Gastroesophageal sphincter (tissue), 4 donors: ENCODE measurements at regions not wholly inside any gene's neighbourhood (a gene's known extent, or its start where the extent isn't known, plus 50 kb on each side); places are given as distances from the start of the nearest gene placed in this dataset.

ENCODE experiments used
- ATAC-seq: fragments of 150-250 bp; one replicate; pipeline ENCODE4 v1.9.1; 2016; ENCODE audit warnings: mild to moderate bottlenecking, moderate library complexity
- H3K27ac ChIP-seq, 4 donors: fragments of 200-600 bp; sonication (generic) in 3 of 4; 1 replicate in 3 of 4; 2 replicates in 1 of 4; pipeline ENCODE4 v1.5.1; 2016 to 2019
- H3K27me3 ChIP-seq: fragments of 200-600 bp; sonication (generic); one replicate; pipeline ENCODE4 v1.5.1; 2019
- H3K36me3 ChIP-seq, 2 donors: fragments of 200-600 bp; sonication (generic); one replicate each; pipeline ENCODE4 v1.5.1; 2019; ENCODE audit warnings: control low read depth in 1 of 2
- H3K4me1 ChIP-seq, 3 donors: fragments of 200-600 bp; sonication (generic); 1 replicate in 2 of 3; 2 replicates in 1 of 3; pipeline ENCODE4 v1.5.1; 2016 to 2019; ENCODE audit warnings: control low read depth in 2 of 3
- H3K4me3 ChIP-seq, 2 donors: fragments of 200-600 bp; sonication (generic); one replicate each; pipeline ENCODE4 v1.5.1; 2019; ENCODE audit warnings: mild to moderate bottlenecking in 1 of 2, moderate library complexity in 1 of 2
- H3K9me3 ChIP-seq, 3 donors: fragments of 200-600 bp; sonication (generic); one replicate each; pipeline ENCODE4 v1.5.1; 2017 to 2019; ENCODE audit warnings: control low read depth in 2 of 3
- EP300 ChIP-seq: sonication (generic); formaldehyde crosslinking; IDR thresholded peaks from one replicate; pipeline ENCODE4 v1.6.1; 2017; ENCODE audit warnings: antibody characterized with exemption, mild to moderate bottlenecking
- POLR2A ChIP-seq, 2 donors: fragments of 450-650 bp; IDR thresholded peaks; one replicate each; pipeline ENCODE4 v1.6.1; 2017; ENCODE audit warnings: antibody characterized with exemption in 2 of 2, mild to moderate bottlenecking in 2 of 2, moderate library complexity in 1 of 2
- POLR2AphosphoS5 ChIP-seq: sonication (generic); formaldehyde crosslinking; IDR thresholded peaks from one replicate; pipeline ENCODE4 v1.6.1; 2017; ENCODE audit warnings: antibody characterized with exemption
- WGBS, 2 donors: methylation state at CpG; one replicate each; pipeline ENCODE4 v1.1.5; 2018; ENCODE audit warnings: low coverage in 1 of 2; 5-methylcytosine and 5-hydroxymethylcytosine counted together
- TF ChIP-seq, protein P1 (sequence below), 4 experiments: fragments of 200-600 bp in 2 of 4; fragments of 450-650 bp in 2 of 4; sonication (generic) in 1 of 4; IDR thresholded peaks; one replicate each; pipeline ENCODE4 v1.5.1; 2017 to 2019; ENCODE audit warnings: antibody characterized with exemption in 4 of 4, mild to moderate bottlenecking in 2 of 4, moderate library complexity in 2 of 4

DNA sequence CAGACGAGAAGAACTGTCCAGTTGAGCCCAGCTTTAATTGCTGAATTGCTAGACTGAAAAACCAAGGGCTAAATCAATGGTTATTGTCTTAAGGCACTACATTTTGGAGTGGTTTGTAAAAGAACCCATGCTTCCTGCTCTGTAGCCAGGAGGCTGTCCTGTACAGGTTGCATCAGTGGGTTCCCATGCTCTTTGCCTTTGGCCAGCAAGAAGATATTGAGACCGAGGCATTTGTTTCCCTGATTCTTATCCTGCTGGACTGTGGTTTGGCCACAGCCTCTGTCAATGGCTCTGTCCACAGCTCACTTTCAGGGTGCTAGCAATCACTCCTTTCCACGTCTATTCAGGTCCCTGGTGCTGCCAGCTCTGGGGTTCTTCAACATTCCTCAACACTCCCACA, 89.6 kb downstream of the FAM43A start:
- Histone ChIP-seq H3K4me3 (no peak overlapping the region), H3K27me3 (peaks cover 3% of the 10 kb centered on the region), H3K36me3 (no peaks in the 10 kb centered on the region), H3K27ac (peak overlapping the region in 1 of 4 donors; percentile 25), H3K9me3 (no peaks in the 10 kb centered on the region), H3K4me1 (peaks cover 0 to 23% (median 0%) of the 10 kb centered on the region in 3 donors)
- WGBS, 2 donors = 40 to 60% methylated on average over 1 of the region's 3 CpGs
- no peak for TF ChIP-seq POLR2A (IDR thresholded peaks at IDR 0.05)
- no peak for TF ChIP-seq EP300
- no peak for TF ChIP-seq POLR2AphosphoS5
- TF ChIP-seq, protein P1, sequence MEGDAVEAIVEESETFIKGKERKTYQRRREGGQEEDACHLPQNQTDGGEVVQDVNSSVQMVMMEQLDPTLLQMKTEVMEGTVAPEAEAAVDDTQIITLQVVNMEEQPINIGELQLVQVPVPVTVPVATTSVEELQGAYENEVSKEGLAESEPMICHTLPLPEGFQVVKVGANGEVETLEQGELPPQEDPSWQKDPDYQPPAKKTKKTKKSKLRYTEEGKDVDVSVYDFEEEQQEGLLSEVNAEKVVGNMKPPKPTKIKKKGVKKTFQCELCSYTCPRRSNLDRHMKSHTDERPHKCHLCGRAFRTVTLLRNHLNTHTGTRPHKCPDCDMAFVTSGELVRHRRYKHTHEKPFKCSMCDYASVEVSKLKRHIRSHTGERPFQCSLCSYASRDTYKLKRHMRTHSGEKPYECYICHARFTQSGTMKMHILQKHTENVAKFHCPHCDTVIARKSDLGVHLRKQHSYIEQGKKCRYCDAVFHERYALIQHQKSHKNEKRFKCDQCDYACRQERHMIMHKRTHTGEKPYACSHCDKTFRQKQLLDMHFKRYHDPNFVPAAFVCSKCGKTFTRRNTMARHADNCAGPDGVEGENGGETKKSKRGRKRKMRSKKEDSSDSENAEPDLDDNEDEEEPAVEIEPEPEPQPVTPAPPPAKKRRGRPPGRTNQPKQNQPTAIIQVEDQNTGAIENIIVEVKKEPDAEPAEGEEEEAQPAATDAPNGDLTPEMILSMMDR (IDR thresholded peaks at IDR 0.05) = no peak
- no peak for ATAC-seq

DNA sequence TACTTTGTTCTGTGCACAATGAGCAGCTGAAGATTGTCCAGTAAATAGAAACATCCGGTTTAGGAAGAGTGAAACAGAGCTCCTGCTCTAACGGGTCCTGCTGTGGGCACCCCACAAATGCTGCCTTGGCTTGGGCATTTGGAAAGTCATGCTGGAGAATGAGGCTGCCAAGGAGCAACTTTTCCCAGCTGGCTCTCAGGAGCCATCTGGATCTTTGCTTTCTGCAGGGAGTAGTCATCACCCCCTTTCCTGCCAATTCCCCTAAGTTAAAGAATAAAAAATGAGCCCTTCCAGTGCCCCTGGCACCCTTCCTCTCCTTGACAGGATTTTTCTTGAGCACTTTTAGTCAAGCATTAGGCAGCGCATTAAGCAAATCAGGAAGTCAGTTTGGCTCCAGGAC, 90.0 kb downstream of the FAM43A start:
- WGBS, 2 donors = 42 to 100% methylated on average over 1 to 2 of the region's 3 CpGs
- H3K4me3 ChIP-seq = no peak overlapping the region
- H3K27ac ChIP-seq = no peak overlapping the region
- H3K27me3 ChIP-seq = peaks cover 3% of the 10 kb centered on the region
- TF ChIP-seq EP300 (no peak), POLR2AphosphoS5 (no peak), POLR2A (IDR thresholded peaks at IDR 0.05) (no peak)
- TF ChIP-seq, protein P1 (IDR thresholded peaks at IDR 0.05) = no peak
- no peaks in the 10 kb centered on the region for H3K36me3 ChIP-seq
- no peaks in the 10 kb centered on the region for H3K9me3 ChIP-seq
- no peak for ATAC-seq
- H3K4me1 ChIP-seq = peaks cover 0 to 22% (median 0%) of the 10 kb centered on the region in 3 donors

GRCh38 chr3:194777729-194778128, 92.0 kb downstream of the FAM43A start:
- peaks cover 0 to 16% (median 0%) of the 10 kb centered on the region in 3 donors for H3K4me1 ChIP-seq
- no peak overlapping the region for H3K27ac ChIP-seq
- no peak overlapping the region for H3K4me3 ChIP-seq
- H3K36me3 ChIP-seq = no peaks in the 10 kb centered on the region
- TF ChIP-seq, protein P1 (IDR thresholded peaks at IDR 0.05) = no peak
- TF ChIP-seq POLR2AphosphoS5 = no peak
- TF ChIP-seq POLR2A (IDR thresholded peaks at IDR 0.05) = no peak
- no peak for TF ChIP-seq EP300
- WGBS, 2 donors = 68 to 89% methylated on average over 3 to 5 of the region's 5 CpGs
- peaks cover 3% of the 10 kb centered on the region for H3K27me3 ChIP-seq
- ATAC-seq = no peak
- no peaks in the 10 kb centered on the region for H3K9me3 ChIP-seq

DNA sequence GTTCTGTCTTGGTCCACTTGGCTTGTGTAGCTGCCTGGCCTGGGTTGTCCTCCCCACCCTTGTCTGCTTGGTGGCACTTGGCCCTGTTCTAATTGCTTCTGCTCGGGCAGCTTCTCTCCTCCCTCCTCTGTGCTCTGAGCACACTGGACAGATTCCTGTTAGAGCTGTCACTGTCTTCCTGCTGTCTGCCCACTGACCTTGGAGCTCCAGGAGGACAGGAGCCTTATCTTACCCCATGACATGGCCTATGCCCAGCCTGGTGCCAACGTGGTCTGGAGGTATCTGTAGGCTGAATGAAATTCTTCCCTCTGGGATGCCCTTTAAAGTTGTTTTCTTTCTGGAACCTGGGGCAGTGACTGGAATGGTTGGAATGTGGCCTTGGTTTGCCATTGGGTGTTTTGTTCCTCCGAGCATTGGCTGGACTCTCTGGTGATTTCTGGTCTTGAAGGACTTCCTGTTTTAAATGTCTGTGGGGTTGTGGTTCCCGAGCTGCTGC, 94.1 kb downstream of the FAM43A start:
- no peak overlapping the region for H3K27ac ChIP-seq
- no peak for ATAC-seq
- no peak for TF ChIP-seq EP300
- TF ChIP-seq POLR2A (IDR thresholded peaks at IDR 0.05) = no peak
- TF ChIP-seq, protein P1 (IDR thresholded peaks at IDR 0.05) = no peak
- no peak for TF ChIP-seq POLR2AphosphoS5
- no peaks in the 10 kb centered on the region for H3K4me1 ChIP-seq
- 74 to 82% methylated on average over 2 to 4 of the region's 4 CpGs for WGBS, 2 donors
- H3K9me3 ChIP-seq = no peaks in the 10 kb centered on the region
- no peaks in the 10 kb centered on the region for H3K36me3 ChIP-seq
- H3K27me3 ChIP-seq = peaks cover 3% of the 10 kb centered on the region
- no peak overlapping the region for H3K4me3 ChIP-seq

GRCh38 chr3:194780706-194781105, 95.0 kb downstream of the FAM43A start:
- H3K4me3 ChIP-seq = no peak overlapping the region
- ATAC-seq = no peak
- 82% methylated on average over 3 of the region's 5 CpGs; no CpG with 5 or more reads in 1 of the 2 donors for WGBS, 2 donors
- H3K27ac ChIP-seq = no peak overlapping the region
- no peak for TF ChIP-seq POLR2A (IDR thresholded peaks at IDR 0.05)
- TF ChIP-seq POLR2AphosphoS5 = no peak
- no peak for TF ChIP-seq EP300
- TF ChIP-seq, protein P1 (IDR thresholded peaks at IDR 0.05) = no peak
- no peaks in the 10 kb centered on the region for H3K9me3 ChIP-seq
- no peaks in the 10 kb centered on the region for H3K36me3 ChIP-seq
- H3K27me3 ChIP-seq = peaks cover 3% of the 10 kb centered on the region
- no peaks in the 10 kb centered on the region for H3K4me1 ChIP-seq
